GM23248 (cell line): ENCODE measurements at regions not wholly inside any gene's neighbourhood (a gene's known extent, or its start where the extent isn't known, plus 50 kb on each side); places are given as distances from the start of the nearest gene placed in this dataset.
A peak's percentile ranks its signal among the peaks of the same experiment; 100 is the strongest.

Source experiments
- DNase-seq: peaks from one replicate; pipeline ENCODE4 v3.0.0-alpha.2; 2015
- H2AFZ ChIP-seq: fragments of 200-600 bp; sonication (generic); 2 replicates; pipeline ENCODE4 v1.6.1; 2016; ENCODE audit warnings: antibody characterized with exemption
- H3F3A ChIP-seq: fragments of 200-600 bp; sonication (generic); 2 replicates; pipeline ENCODE4 v1.6.1; 2016; ENCODE audit warnings: mild to moderate bottlenecking, antibody characterized with exemption, mixed run types; ENCODE audit not compliant: insufficient read depth
- H3K27ac ChIP-seq: fragments of 200-600 bp; sonication (generic); 2 replicates; pipeline ENCODE4 v1.5.1; 2016; ENCODE audit warnings: mild to moderate bottlenecking
- H3K27me3 ChIP-seq: fragments of 200-600 bp; sonication (generic); replicated peaks from 2 replicates; pipeline ENCODE4 v1.6.1; 2016; ENCODE audit warnings: mild to moderate bottlenecking; ENCODE audit not compliant: insufficient read depth
- H3K36me3 ChIP-seq: fragments of 200-600 bp; sonication (generic); 2 replicates; pipeline ENCODE4 v1.6.1; 2016; ENCODE audit warnings: low read depth, mild to moderate bottlenecking
- H3K4me1 ChIP-seq: fragments of 200-600 bp; sonication (generic); 2 replicates; pipeline ENCODE4 v1.6.1; 2016; ENCODE audit warnings: mild to moderate bottlenecking; ENCODE audit not compliant: insufficient read depth
- H3K4me2 ChIP-seq: fragments of 200-600 bp; sonication (generic); one replicate; pipeline ENCODE4 v1.6.1; 2016; ENCODE audit warnings: mild to moderate bottlenecking; ENCODE audit not compliant: unreplicated experiment
- H3K4me3 ChIP-seq: fragments of 200-600 bp; sonication (generic); 2 replicates; pipeline ENCODE4 v1.5.1; 2016; ENCODE audit warnings: mild to moderate bottlenecking
- H3K79me2 ChIP-seq: fragments of 200-600 bp; sonication (generic); 2 replicates; pipeline ENCODE4 v1.6.1; 2016; ENCODE audit warnings: mild to moderate bottlenecking; ENCODE audit not compliant: insufficient read depth
- H3K9ac ChIP-seq: fragments of 200-600 bp; sonication (generic); 2 replicates; pipeline ENCODE4 v1.6.1; 2016; ENCODE audit warnings: mild to moderate bottlenecking
- H3K9me2 ChIP-seq: fragments of 200-600 bp; sonication (generic); 2 replicates; pipeline ENCODE4 v1.6.1; 2016; ENCODE audit warnings: mixed run types, mild to moderate bottlenecking, moderate library complexity; ENCODE audit not compliant: insufficient read depth
- H3K9me3 ChIP-seq: fragments of 200-600 bp; sonication (generic); one replicate; pipeline ENCODE4 v1.6.1; 2017; ENCODE audit warnings: low read depth
- H4K20me1 ChIP-seq: fragments of 200-600 bp; sonication (generic); 2 replicates; pipeline ENCODE4 v1.6.0; 2016; ENCODE audit not compliant: insufficient read depth
- EZH2 ChIP-seq: fragments of 200-600 bp; sonication (generic); IDR thresholded peaks from 2 replicates; pipeline ENCODE4 v1.6.1; 2018; ENCODE audit warnings: antibody characterized with exemption, mild to moderate bottlenecking; ENCODE audit not compliant: insufficient read depth, poor library complexity, severe bottlenecking
- EZH2phosphoT487 ChIP-seq: fragments of 200-600 bp; sonication (generic); IDR thresholded peaks from 2 replicates; pipeline ENCODE4 v1.6.1; 2018; ENCODE audit warnings: antibody characterized with exemption, moderate library complexity, mild to moderate bottlenecking, low read depth; ENCODE audit not compliant: insufficient read depth
- WGBS, 2 experiments: methylation state at CpG; one replicate each; pipeline ENCODE4 v1.1.6; 2015 to 2017; ENCODE audit warnings: low lambda C conversion rate in 2 of 2, low coverage in 1 of 2; ENCODE audit errors: missing lambda C conversion rate in 2 of 2; 5-methylcytosine and 5-hydroxymethylcytosine counted together
- in situ Hi-C: fragments of 300-500 bp; cut with MboI; formaldehyde crosslinking; loops from 2 replicates; pipeline ENCODE4 v1.15.0; 2020

DNA sequence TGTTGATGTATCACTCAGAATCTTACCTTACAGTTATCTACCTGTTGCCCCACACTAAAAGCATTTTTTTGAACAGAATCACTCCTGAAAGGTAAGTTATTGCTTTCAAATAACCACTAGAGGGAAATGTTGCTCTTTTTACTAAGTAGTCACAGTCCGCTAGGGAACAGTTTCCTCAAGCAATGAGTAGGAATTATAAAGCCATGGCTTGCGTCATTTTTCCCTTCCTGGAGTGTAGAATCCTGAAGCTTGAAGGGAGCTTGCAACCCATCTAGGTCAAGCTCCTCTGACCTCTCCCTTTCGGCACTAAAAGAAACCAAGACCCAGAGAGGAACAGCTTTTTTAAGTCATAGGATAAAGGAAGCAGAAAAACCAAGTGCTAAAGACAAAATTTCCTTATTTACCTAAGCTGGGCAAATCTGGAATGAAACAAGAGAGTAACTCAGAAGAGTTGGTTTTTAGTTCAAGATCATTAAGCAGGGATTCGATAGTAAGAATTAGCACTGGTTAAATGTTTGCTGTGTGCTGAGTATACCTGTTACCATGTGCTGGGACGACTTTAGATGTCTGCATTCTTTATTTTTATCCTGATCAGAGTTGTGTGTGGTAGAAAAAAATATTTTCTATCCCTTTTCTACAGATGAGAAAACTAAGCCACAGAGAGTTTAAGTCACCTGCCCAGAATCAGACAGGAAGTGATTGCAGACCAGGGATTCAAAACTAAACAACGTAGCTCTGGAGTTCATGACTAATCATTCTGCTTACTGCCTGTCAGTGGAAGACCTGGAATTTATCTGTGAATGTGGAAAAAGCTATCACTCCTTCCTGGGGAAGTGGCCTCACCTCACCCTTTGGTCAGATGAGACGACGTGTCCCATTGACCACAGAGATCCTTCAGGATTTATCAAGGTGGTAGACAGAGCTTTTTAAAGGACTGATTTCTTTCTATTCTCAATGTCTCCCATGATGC is 631.5 kb downstream of the RAB28 start:
- Histone ChIP-seq H3K36me3 (no peaks in the 10 kb centered on the region), H4K20me1 (no peaks in the 10 kb centered on the region), H3F3A (no peaks in the 10 kb centered on the region), H3K9me3 (no peaks in the 10 kb centered on the region), H2AFZ (peak overlapping the region; percentile 23; the same call in 1 of the 2 replicates), H3K27me3 (peaks cover 4% of the 10 kb centered on the region; the same call in 1 of the 2 replicates), H3K4me3 (no peak overlapping the region), H3K9me2 (no peaks in the 10 kb centered on the region), H3K4me1 (no peaks in the 10 kb centered on the region), H3K27ac (no peak overlapping the region), H3K79me2 (no peaks in the 10 kb centered on the region), H3K9ac (no peak overlapping the region), H3K4me2 (no peak overlapping the region)
- TF ChIP-seq EZH2phosphoT487 (no peak), EZH2 (no peak)
- 37 to 48% methylated on average over 8 of the region's 8 CpGs for WGBS, 2 experiments
- in situ Hi-C loops, result loop anchor here (5.0 kb wide), 1 partner anchor 700 kb away; no protein-coding TSS in a partner anchor
- DNase-seq, result peak; percentile 81

DNA sequence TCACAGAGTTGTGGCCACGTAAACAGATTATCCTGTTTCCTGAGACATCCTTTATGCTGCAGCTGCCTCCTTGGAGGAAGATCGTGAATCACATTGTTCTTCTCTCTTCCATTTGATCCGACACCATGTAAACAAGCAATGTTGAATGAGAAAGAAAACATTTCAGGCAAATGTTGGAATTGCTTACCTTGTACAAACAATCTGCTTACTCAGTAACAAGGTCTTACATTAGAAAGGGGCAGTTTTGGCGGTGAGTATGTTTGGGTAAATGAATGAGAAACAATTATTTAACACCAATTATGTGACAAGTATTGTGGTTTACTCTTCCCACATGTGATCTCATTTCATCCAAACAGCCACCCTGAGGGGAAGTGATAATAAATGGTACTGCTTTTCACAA is 637.8 kb downstream of the RAB28 start:
- no peak overlapping the region for H3K4me3 ChIP-seq
- H3K79me2 ChIP-seq, result no peaks in the 10 kb centered on the region
- TF ChIP-seq EZH2, result no peak
- no peak for TF ChIP-seq EZH2phosphoT487
- H3K9ac ChIP-seq, result no peak overlapping the region
- no peaks in the 10 kb centered on the region for H3F3A ChIP-seq
- WGBS, 2 experiments, result 50 to 62% methylated on average over 4 of the region's 4 CpGs
- no peak for DNase-seq
- no peak overlapping the region for H3K4me2 ChIP-seq
- no peak overlapping the region for H3K27ac ChIP-seq
- no peaks in the 10 kb centered on the region for H3K9me2 ChIP-seq
- H3K4me1 ChIP-seq, result no peaks in the 10 kb centered on the region
- H2AFZ ChIP-seq, result no peak overlapping the region
- no peaks in the 10 kb centered on the region for H3K9me3 ChIP-seq
- peaks cover 4% of the 10 kb centered on the region; the same call in 1 of the 2 replicates for H3K27me3 ChIP-seq
- no peaks in the 10 kb centered on the region for H4K20me1 ChIP-seq
- in situ Hi-C loops, result no loop called here
- H3K36me3 ChIP-seq, result no peaks in the 10 kb centered on the region

DNA sequence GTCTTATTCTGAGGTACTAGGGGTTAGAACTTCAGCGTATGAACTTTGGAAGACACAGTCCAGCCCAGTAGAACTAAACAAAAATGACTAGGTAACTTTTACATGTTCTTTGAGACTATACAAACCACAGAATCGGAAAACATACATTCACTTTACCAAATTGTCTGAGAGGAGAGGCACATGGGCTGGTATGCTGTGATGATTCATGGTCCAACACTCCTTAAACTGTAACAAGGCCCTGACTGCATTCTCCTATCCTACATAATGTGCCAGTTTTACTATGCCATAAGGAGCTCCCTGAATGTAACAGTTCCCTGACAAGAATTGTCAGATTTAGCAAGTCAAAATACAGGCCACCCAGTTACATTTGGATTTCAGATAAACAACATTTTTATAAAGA is 640.0 kb downstream of the RAB28 start:
- Histone ChIP-seq H3K79me2 (no peaks in the 10 kb centered on the region), H3K9me2 (no peaks in the 10 kb centered on the region), H3K36me3 (no peaks in the 10 kb centered on the region), H3K4me1 (no peaks in the 10 kb centered on the region), H3K4me2 (no peak overlapping the region), H2AFZ (no peak overlapping the region), H3K9ac (no peak overlapping the region), H3F3A (no peaks in the 10 kb centered on the region), H4K20me1 (no peaks in the 10 kb centered on the region), H3K9me3 (no peaks in the 10 kb centered on the region), H3K4me3 (no peak overlapping the region), H3K27me3 (no peaks in the 10 kb centered on the region; the same call in 1 of the 2 replicates), H3K27ac (no peak overlapping the region)
- 63 to 68% methylated on average over 2 of the region's 2 CpGs for WGBS, 2 experiments
- no peak for TF ChIP-seq EZH2phosphoT487
- no peak for TF ChIP-seq EZH2
- peak; percentile 21 for DNase-seq
- in situ Hi-C loops, result no loop called here

DNA sequence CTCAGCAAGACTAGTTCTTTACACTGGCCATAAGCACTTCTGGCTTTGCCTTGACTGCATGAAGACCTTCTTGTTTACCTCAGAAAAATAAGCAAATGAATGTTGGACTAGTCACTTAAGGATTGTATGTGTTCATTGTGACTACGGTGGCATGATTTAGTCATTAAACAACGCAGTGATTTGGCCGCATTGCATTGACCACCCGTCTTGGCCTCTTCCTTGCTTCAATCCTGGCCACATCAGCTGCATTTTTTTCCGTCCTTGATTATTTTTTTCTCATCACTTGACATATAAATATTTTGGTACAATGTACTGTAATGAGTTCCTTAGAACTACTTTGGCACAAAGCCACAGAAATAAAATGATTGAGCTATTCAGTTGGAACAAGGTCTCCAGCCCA is 656.2 kb downstream of the RAB28 start:
- Histone ChIP-seq H3K4me1 (no peaks in the 10 kb centered on the region), H4K20me1 (no peaks in the 10 kb centered on the region), H3K9ac (no peak overlapping the region), H3K36me3 (no peaks in the 10 kb centered on the region), H3K4me3 (no peak overlapping the region), H3K27ac (no peak overlapping the region), H3F3A (no peaks in the 10 kb centered on the region), H3K27me3 (no peaks in the 10 kb centered on the region), H3K9me2 (no peaks in the 10 kb centered on the region), H3K4me2 (no peak overlapping the region), H2AFZ (no peak overlapping the region), H3K79me2 (no peaks in the 10 kb centered on the region), H3K9me3 (no peaks in the 10 kb centered on the region)
- no peak for TF ChIP-seq EZH2
- TF ChIP-seq EZH2phosphoT487, result no peak
- no peak for DNase-seq
- in situ Hi-C loops, result no loop called here
- WGBS, 2 experiments, result 39 to 54% methylated on average over 5 of the region's 5 CpGs
